ENCODE measurements at regions not wholly inside any gene's neighbourhood (a gene's known extent, or its start where the extent isn't known, plus 50 kb on each side); places are given as distances from the start of the nearest gene placed in this dataset.

DNA sequence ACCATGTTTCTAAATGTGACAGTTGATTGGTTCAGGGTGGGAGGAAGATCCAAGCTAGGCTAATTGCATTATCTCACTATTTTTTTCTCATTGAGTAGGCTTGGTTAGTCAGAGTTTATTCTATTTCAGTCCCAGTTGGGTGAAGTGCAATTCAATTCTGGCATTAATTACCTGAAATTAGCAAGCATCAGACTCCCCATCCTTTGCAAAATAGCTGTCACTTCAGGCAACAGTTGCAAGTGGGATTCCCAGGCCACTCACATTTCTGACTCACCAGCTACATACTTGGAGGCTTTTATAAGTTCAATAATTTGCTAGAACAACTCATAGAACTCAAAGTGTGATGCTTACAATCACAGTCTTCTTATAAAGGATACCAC is 155.8 kb upstream of the HAND2 start:
- TF ChIP-seq, protein P1, sequence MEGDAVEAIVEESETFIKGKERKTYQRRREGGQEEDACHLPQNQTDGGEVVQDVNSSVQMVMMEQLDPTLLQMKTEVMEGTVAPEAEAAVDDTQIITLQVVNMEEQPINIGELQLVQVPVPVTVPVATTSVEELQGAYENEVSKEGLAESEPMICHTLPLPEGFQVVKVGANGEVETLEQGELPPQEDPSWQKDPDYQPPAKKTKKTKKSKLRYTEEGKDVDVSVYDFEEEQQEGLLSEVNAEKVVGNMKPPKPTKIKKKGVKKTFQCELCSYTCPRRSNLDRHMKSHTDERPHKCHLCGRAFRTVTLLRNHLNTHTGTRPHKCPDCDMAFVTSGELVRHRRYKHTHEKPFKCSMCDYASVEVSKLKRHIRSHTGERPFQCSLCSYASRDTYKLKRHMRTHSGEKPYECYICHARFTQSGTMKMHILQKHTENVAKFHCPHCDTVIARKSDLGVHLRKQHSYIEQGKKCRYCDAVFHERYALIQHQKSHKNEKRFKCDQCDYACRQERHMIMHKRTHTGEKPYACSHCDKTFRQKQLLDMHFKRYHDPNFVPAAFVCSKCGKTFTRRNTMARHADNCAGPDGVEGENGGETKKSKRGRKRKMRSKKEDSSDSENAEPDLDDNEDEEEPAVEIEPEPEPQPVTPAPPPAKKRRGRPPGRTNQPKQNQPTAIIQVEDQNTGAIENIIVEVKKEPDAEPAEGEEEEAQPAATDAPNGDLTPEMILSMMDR (conservative IDR thresholded peaks at IDR 0.05; ENCODE audit: control insufficient read depth, insufficient read depth, low read depth, low read length), result no peak
- no peak overlapping the region for H3K4me3 ChIP-seq (ENCODE audit: control insufficient read depth, low read depth, low read length)
- DNase-seq (ENCODE audit: low read depth), result no peak

DNA sequence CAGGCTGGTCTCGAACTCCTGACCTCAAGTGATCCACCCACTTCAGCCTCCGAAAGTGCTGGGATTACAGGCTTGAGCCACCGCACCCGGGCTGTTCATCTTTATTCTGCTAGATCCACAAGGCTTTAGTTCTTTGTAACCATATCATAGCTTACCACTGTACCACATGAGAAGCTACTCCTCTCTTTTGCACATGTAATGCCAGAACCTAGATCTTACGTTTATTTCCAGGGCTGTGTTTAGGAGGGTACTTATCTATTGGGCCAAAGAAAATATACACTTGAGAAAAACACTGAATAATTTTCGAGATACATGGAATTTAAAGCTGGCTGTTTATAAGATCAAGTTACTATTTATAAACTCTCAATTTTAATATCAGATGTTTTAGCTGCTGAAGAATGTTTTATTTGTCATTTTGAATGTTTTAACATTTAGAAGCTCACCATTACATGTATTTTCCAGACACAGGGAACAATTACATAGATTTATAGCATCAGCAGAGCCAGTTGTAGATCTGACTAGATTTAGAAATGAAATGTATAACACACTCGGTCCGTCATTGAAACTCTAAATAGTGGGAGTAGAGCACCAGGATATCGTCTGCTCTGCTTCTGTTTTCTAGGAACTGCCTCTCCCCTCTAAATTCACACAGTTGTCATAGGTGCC is 155.3 kb upstream of the HAND2 start:
- TF ChIP-seq, protein P1 (conservative IDR thresholded peaks at IDR 0.05; ENCODE audit: control insufficient read depth, insufficient read depth, low read depth, low read length), result no peak
- no peak for DNase-seq (ENCODE audit: low read depth)
- no peak overlapping the region for H3K4me3 ChIP-seq (ENCODE audit: control insufficient read depth, low read depth, low read length)

DNA sequence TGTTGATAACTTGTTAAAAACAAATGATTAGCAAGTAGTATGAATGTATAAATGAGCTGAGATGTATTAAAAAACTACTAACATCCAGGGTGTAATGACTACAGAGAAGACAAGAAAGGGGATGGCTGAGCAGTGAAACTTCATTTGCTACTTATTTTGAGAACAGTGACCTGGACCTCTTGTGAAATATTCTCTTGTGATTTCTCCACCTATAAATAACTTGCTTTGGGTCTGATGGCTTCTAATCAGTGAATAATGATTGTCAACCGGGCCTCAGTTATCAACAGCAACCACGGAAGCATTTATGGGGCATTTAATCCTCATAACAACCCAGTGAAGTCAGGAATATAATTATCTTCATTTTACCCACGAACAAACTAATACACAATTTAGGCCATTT is 154.2 kb upstream of the HAND2 start:
- TF ChIP-seq, protein P1 (conservative IDR thresholded peaks at IDR 0.05; ENCODE audit: control insufficient read depth, insufficient read depth, low read depth, low read length), result no peak
- no peak overlapping the region for H3K4me3 ChIP-seq (ENCODE audit: control insufficient read depth, low read depth, low read length)
- no peak for DNase-seq (ENCODE audit: low read depth)

DNA sequence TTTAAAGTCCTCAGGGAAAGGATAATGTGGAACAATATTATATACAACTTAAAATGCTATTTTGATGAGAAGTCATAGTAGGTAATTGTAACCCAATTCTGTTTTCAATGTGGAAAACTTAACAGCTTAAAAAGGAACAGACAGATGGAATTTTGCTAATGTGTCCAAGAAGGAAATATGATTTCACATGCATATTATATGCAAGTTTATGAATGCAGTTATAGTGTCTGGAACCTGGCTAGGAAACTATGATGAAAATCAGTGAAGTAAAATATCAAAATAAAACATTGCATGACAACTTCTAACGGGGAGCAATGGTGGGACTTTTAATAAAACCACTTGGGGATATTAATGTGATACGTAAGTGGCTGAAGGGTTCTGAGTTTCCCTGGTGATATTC is 152.6 kb upstream of the HAND2 start:
- H3K4me3 ChIP-seq (ENCODE audit: control insufficient read depth, low read depth, low read length), result no peak overlapping the region
- no peak for DNase-seq (ENCODE audit: low read depth)
- TF ChIP-seq, protein P1 (conservative IDR thresholded peaks at IDR 0.05; ENCODE audit: control insufficient read depth, insufficient read depth, low read depth, low read length), result no peak

DNA sequence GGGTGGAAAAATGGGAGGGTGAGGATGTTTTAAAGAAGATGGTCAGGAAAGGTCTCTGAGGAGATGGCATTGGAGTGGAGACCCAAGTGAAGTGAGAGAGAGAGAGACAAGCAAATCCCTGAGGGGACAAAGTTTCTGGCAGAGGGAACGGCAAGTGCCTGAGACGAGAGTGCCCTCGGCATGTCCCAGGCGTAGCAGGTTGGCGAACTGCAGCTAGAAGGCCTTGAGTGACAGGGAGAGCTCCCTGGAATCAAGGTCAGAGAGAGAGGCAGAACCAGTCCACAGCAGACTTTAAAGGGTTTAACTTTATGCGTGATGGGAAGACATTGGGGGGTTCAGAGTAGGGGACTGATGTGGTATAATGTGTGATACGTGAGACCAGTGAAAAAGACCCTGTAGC is 150.2 kb upstream of the HAND2 start:
- TF ChIP-seq, protein P1 (conservative IDR thresholded peaks at IDR 0.05; ENCODE audit: control insufficient read depth, insufficient read depth, low read depth, low read length), result no peak
- H3K4me3 ChIP-seq (ENCODE audit: control insufficient read depth, low read depth, low read length), result no peak overlapping the region
- no peak for DNase-seq (ENCODE audit: low read depth)

DNA sequence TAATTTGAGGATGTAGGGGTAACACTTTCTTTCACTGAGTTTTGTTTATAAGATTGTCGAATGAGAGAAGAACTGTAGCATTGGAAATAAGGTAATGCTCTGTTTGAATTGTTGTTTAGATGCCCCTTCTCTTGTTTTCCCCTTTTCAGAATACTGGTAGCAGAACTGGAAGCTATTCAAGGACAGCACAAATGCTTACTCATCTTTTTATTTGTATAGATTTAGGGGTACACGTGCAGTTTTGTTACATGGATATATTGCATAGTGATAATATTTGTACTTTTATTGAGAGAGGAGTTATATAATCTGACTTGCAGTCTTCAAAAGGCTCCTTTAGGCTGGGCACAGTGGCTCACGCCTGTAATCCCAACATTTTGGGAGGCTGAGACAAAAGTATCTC is 145.4 kb upstream of the HAND2 start:
- no peak for DNase-seq (ENCODE audit: low read depth)
- TF ChIP-seq, protein P1 (conservative IDR thresholded peaks at IDR 0.05; ENCODE audit: control insufficient read depth, insufficient read depth, low read depth, low read length), result no peak
- H3K4me3 ChIP-seq (ENCODE audit: control insufficient read depth, low read depth, low read length), result no peak overlapping the region
